GM03348 (cell line): ENCODE measurements at regions not wholly inside any gene's neighbourhood (a gene's known extent, or its start where the extent isn't known, plus 50 kb on each side); places are given as distances from the start of the nearest gene placed in this dataset.

Source experiments
- DNase-seq: peaks from one replicate; pipeline ENCODE4 v3.0.0; 2012; ENCODE audit warnings: low spot score

DNA sequence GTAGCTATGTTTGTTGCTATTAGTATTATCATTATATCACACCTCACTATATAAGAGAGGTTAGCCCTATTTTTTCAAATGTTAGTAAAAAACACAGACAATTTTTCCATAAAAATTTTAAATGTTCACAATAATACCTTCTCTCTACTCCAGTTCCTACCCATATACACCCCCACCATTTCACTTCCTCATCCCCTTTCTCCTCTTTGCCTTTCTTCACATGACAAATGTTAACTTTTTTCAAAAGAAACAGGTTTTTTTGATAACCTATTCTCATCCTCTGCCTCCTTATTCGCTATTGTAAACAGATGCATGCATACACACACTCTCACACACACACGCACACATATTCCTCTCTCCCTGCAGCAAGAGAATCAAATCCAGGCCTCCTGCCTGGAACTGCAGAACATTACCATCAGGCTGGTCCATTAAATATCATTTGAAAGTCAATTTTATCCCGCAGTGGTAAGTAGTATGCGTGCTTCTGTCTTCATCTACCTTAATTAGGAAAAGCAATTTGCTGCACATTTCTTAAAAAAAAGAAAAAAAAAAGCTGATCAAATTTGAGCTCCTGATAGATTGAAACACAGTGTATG, 55.5 kb downstream of the MID1IP1 start:
- no peak for DNase-seq

- no peak for DNase-seq
Observed at GRCh38 chrX:38857736-38858523, 56.7 kb downstream of the MID1IP1 start.

DNA sequence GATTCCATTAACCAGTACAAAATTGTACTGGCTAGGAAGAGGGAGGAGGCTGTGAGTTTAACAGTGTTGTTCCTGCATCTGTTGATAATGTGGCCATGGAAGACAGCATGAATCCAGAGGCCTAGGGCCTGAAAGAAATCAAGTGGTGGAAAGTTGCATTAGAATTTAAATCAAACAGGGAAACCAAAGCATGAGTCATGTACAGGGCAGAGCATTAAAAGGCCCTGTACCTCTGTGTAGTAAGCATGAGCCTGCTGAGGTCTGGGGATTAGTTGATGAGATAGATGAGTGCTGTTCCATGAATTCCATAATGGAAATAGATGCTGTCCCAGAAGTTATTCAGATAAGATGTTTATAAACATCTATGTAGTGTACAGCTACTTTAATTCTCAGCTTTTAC, 58.3 kb downstream of the MID1IP1 start:
- peak; percentile 7 for DNase-seq

GRCh38 chrX:38860106-38861013, 59.1 kb downstream of the MID1IP1 start:
- no peak for DNase-seq

- no peak for DNase-seq
Observed at GRCh38 chrX:38861489-38861888, 60.2 kb downstream of the MID1IP1 start.

DNA sequence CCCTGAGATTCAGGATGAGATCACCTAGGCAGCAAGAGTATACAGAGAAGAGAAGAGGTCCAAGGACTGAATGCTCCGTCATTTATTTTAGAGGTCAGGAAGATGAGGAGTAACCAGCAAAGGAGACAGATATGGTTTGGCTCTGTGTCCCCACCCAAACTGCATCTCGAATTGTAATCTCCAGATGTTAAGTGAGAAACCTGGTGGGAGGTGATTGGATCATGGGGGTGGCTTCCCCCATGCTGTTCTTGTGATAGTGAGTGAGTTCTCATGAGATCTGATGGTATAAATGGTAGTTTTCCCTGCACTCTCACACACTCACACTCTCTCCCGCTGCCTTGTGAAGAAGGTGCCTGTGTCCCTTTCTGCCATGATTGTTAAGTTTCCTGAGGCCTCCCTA, 60.8 kb downstream of the MID1IP1 start:
- no peak for DNase-seq

DNA sequence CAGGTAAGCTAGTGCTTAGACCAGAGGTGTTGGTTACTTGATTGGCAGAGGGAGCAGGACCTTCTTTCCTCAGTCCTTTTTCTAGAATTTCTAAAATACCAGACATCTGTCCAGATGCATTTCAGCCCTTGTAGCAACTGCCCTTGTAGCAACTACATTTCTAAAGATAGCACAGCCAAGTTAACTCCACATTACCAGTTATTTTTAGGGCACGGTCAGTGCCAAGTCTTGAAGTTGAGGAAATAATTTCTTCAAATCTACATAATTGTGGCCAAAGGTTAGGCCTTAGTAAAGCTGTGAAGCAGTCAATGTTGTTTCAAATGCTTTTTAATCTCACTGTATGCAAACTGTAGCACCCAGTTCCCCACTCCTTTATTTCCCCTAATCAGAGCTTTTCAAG, 62.9 kb downstream of the MID1IP1 start:
- peak; percentile 35 for DNase-seq

- no peak for DNase-seq
Observed at GRCh38 chrX:38868321-38868720, 67.1 kb downstream of the MID1IP1 start.

GRCh38 chrX:38868941-38869401, 67.7 kb downstream of the MID1IP1 start:
- DNase-seq = peak; percentile 49

GRCh38 chrX:38870361-38870895, 69.2 kb downstream of the MID1IP1 start:
- no peak for DNase-seq

DNA sequence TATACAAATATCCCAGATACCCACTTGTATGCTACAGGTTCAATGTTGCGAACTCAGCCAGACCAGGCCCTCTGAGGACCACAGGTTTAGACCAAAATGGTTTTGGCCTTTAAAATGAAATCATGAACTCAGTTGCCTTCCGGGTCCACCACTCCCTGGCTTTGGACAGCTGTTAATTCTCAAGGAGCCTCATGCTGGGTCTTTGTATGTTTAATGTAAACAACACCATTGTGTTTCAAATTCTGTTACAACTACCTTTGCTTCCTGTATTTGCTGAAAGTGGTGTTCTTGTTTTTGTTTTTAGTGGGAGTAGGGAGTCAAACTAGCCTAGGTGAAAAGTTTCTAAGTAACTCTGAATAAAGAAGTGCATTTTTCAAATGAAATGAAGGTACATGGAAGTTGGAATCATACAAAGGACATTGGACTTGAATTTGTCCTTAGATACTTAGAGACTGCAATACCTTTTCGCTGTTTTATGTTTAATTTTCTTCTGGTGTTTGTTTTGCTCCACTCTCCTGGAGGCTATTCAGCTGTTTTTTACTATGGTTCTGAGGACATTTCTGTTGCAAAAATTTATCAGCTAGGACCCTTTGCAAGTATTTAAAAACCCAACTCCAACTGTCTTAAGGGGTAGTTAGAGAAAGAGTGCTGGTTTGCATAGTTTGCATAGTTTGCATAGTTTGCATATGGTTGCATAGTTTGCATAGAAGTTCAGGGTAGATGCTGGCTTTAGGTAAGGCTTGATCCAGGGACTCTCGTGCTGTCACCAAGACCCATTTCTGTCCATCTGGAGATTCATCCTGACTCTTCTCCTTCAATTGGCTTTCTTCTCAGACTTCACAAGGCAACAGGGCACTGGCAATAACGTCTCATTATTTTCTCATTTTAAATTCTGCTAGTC, 70.1 kb downstream of the MID1IP1 start:
- DNase-seq = no peak

DNA sequence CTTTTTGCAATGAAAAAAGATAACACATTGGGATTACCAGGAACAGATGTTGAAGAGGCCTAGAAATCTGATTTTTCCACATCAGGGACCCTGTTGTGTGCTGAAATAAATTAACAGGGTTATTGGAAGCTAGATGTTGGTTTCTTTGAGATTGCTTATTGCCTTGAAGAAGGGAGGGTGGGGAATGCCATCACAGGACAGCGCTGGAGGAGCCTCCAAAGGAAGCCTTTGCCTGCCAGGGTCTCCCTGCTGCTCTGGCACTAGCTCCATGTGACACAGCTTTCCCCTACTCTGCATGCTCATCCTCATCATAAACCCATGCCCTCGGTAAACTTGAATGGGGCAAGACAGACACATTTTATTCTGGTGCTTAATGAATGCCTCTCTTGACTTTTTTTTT, 76.1 kb downstream of the MID1IP1 start:
- no peak for DNase-seq

- no peak for DNase-seq
Observed at GRCh38 chrX:38878641-38879340, 77.5 kb downstream of the MID1IP1 start.

- no peak for DNase-seq
Observed at GRCh38 chrX:38879631-38880220, 78.5 kb downstream of the MID1IP1 start.

- no peak for DNase-seq
Observed at GRCh38 chrX:38880296-38880854, 79.1 kb downstream of the MID1IP1 start.

GRCh38 chrX:38881066-38881465, 79.8 kb downstream of the MID1IP1 start:
- DNase-seq = no peak

DNA sequence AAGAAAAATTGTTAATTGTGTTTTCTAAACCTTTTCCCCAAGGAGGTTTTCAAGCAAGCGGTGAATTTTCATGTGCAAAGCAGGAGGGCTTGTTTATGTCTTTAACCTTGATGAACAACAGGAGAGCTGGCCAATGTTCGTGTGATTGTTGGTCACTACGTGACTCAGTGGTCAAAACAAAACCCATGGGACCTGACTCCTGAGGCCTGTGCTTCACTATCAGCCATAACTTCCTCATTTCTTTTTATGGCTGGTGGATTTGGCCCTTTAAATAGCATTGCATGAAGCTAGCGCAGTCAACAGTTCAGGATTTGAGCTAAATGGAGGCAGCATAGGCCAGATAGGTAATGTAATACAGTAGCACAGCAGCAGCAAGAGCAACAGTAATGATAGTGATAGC, 80.5 kb downstream of the MID1IP1 start:
- DNase-seq = no peak

- peak; percentile 70 for DNase-seq
Observed at GRCh38 chrX:38882894-38883626, 81.8 kb downstream of the MID1IP1 start.

GRCh38 chrX:38886112-38886511, 84.9 kb downstream of the MID1IP1 start:
- DNase-seq = no peak
